Adrenal gland (tissue), 5 donors: ENCODE measurements at regions not wholly inside any gene's neighbourhood (a gene's known extent, or its start where the extent isn't known, plus 50 kb on each side); places are given as distances from the start of the nearest gene placed in this dataset.

Experiments used
- CTCF ChIP-seq, 6 experiments: fragments of 450-650 bp in 4 of 6; fragments of 200-600 bp in 2 of 6; sonication (generic) in 1 of 6; IDR thresholded peaks; 1 replicate in 5 of 6; 2 replicates in 1 of 6; pipeline versions ENCODE4 v1.5.1 to v1.8.0; 2016 to 2021; ENCODE audit warnings: antibody characterized with exemption in 6 of 6, mild to moderate bottlenecking in 2 of 6, moderate library complexity in 1 of 6
- POLR2A ChIP-seq, 2 donors: fragments of 450-650 bp; IDR thresholded peaks; one replicate each; pipeline ENCODE4 v1.6.1; 2017; ENCODE audit warnings: antibody characterized with exemption in 2 of 2, mild to moderate bottlenecking in 2 of 2, moderate library complexity in 1 of 2
- donor health status: DM: no; HTN: no; CAD: no.

GRCh38 chr5:22926574-22926973, 73.4 kb upstream of the CDH12 start:
- TF ChIP-seq CTCF (IDR thresholded peaks at IDR 0.05): no peak
- TF ChIP-seq POLR2A (IDR thresholded peaks at IDR 0.05): no peak
